Endothelial cell of umbilical vein (primary cell): ENCODE measurements at regions not wholly inside any gene's neighbourhood (a gene's known extent, or its start where the extent isn't known, plus 50 kb on each side); places are given as distances from the start of the nearest gene placed in this dataset.

Experiments used
- BruUV-seq: library from RNA; stranded (reverse); fragments of 400-500 nt; replicated peaks from 2 replicates; lab custom pipeline; 2021; lab: Mats Ljungman, UMichigan
- CTCF ChIA-PET: fragments of 300-600, 350-600 bp; sonication (Branson Sonifier 250); formaldehyde crosslinking; loops from one replicate; lab custom pipeline; 2021; ENCODE audit warnings: antibody characterized with exemption, inconsistent platforms; lab: Charles Lee
- POLR2A ChIA-PET: fragments of 300-600, 350-600 bp; sonication (Branson Sonifier 250); formaldehyde crosslinking; loops from one replicate; lab custom pipeline; 2021; ENCODE audit warnings: antibody characterized with exemption, inconsistent platforms; lab: Charles Lee
- DNase-seq: peaks from one replicate; pipeline ENCODE4 v3.0.0-alpha.2; 2011; ENCODE audit warnings: low read depth, low spot score
- FAIRE-seq: peaks from 2 replicates; lab custom pipeline; 2011; peaks lifted over from hg19 to GRCh38; lab: Jason Lieb, UNC
- H2AFZ ChIP-seq: 2 replicates; pipeline ENCODE4 v1.6.0; 2012; ENCODE audit warnings: low read depth, low read length, control low read depth, inconsistent platforms
- H3K27ac ChIP-seq: 2 replicates; pipeline ENCODE4 v1.5.1; 2011; ENCODE audit warnings: low read depth, mild to moderate bottlenecking, control low read depth, low read length, moderate library complexity; ENCODE audit not compliant: insufficient read depth
- H3K27me3 ChIP-seq, 2 experiments: 2 replicates each; pipeline versions ENCODE4 v1.6.0 to v1.6.1; 2011; ENCODE audit warnings: low read length in 2 of 2, mixed read lengths in 1 of 2; ENCODE audit not compliant: control insufficient read depth in 2 of 2, insufficient read depth in 2 of 2
- H3K36me3 ChIP-seq, 2 experiments: 2 replicates in 1 of 2; 3 replicates in 1 of 2; pipeline ENCODE4 v1.5.1; 2011; ENCODE audit warnings: low read length in 2 of 2, mild to moderate bottlenecking in 1 of 2, moderate library complexity in 1 of 2; ENCODE audit not compliant: control insufficient read depth in 2 of 2, insufficient read depth in 2 of 2; ENCODE audit errors: extremely low read depth in 1 of 2
- H3K4me1 ChIP-seq: 3 replicates; pipeline ENCODE4 v1.5.1; 2011; ENCODE audit warnings: mild to moderate bottlenecking, low read length; ENCODE audit not compliant: control insufficient read depth, insufficient read depth; ENCODE audit errors: extremely low read depth
- H3K4me2 ChIP-seq: 2 replicates; pipeline ENCODE4 v1.6.1; 2011; ENCODE audit warnings: low read length, control low read depth, mixed read lengths; ENCODE audit not compliant: insufficient read depth
- H3K4me3 ChIP-seq, 3 experiments: fragments of 200-600 bp in 1 of 3; sonication (generic), shearing (Covaris generic) in 1 of 3; replicated peaks in 1 of 3; 2 replicates each; pipeline ENCODE4 v1.5.1; 2011 to 2016; ENCODE audit warnings: control low read depth in 3 of 3, low read length in 3 of 3, mild to moderate bottlenecking in 2 of 3, inconsistent platforms in 1 of 3, low read depth in 1 of 3, moderate library complexity in 1 of 3; ENCODE audit not compliant: insufficient read depth in 1 of 3
- H3K79me2 ChIP-seq: 2 replicates; pipeline ENCODE4 v1.6.0; 2012; ENCODE audit warnings: low read length, inconsistent platforms; ENCODE audit not compliant: control insufficient read depth, insufficient read depth
- H3K9ac ChIP-seq: replicated peaks from 2 replicates; pipeline ENCODE3; 2011; ENCODE audit warnings: low read length, control low read depth; ENCODE audit not compliant: insufficient read depth; ENCODE audit errors: extremely low read depth
- H3K9me1 ChIP-seq: replicated peaks from 3 replicates; pipeline ENCODE4 v1.6.0; 2011; ENCODE audit warnings: mild to moderate bottlenecking, low read length; ENCODE audit not compliant: control insufficient read depth, insufficient read depth; ENCODE audit errors: extremely low read depth
- H3K9me3 ChIP-seq: replicated peaks from 2 replicates; pipeline ENCODE4 v1.5.1; 2012; ENCODE audit warnings: low read length, inconsistent platforms; ENCODE audit not compliant: control insufficient read depth, insufficient read depth
- H4K20me1 ChIP-seq: replicated peaks from 2 replicates; pipeline ENCODE3; 2011; ENCODE audit warnings: mild to moderate bottlenecking, low read length; ENCODE audit not compliant: control insufficient read depth, insufficient read depth; ENCODE audit errors: extremely low read depth
- EZH2 ChIP-seq: IDR thresholded peaks from 2 replicates; pipeline ENCODE4 v1.6.1; 2012; ENCODE audit warnings: borderline replicate concordance, low read depth, mild to moderate bottlenecking, moderate library complexity, low read length, inconsistent platforms; ENCODE audit not compliant: severe bottlenecking
- FOS ChIP-seq: IDR thresholded peaks from 2 replicates; pipeline ENCODE4 v1.6.1; 2011; ENCODE audit warnings: mild to moderate bottlenecking, low read length, moderate library complexity, borderline replicate concordance; ENCODE audit not compliant: insufficient read depth
- GATA2 ChIP-seq: IDR thresholded peaks from 2 replicates; pipeline ENCODE4 v1.7.0; 2011; ENCODE audit warnings: low read depth, mild to moderate bottlenecking, moderate library complexity, mixed read lengths, low read length; ENCODE audit not compliant: insufficient read length, insufficient read depth
- JUN ChIP-seq: IDR thresholded peaks from 2 replicates; pipeline ENCODE4 v1.6.1; 2011; ENCODE audit warnings: borderline replicate concordance, low read depth; ENCODE audit not compliant: insufficient read length, insufficient read depth
- MYC ChIP-seq: IDR thresholded peaks from one replicate; pipeline ENCODE4 v1.6.1; 2011; ENCODE audit warnings: mild to moderate bottlenecking, low read depth, low read length
- POLR2A ChIP-seq: IDR thresholded peaks from 2 replicates; pipeline ENCODE4 v1.6.1; 2012; ENCODE audit warnings: low read depth, mild to moderate bottlenecking, control low read depth, low read length
- POLR2AphosphoS5 ChIP-seq: IDR thresholded peaks from 2 replicates; pipeline ENCODE4 v1.6.1; 2012; ENCODE audit warnings: low read depth, mild to moderate bottlenecking, control low read depth, low read length, moderate library complexity; ENCODE audit not compliant: insufficient read depth
- dilution Hi-C: fragments of 300-500 bp; cut with MboI; formaldehyde crosslinking; loops from one replicate; pipeline ENCODE4 v1.15.0; 2019; ENCODE audit warnings: low sequenced_read_pairs; ENCODE audit not compliant: extremely low pct_ligation_motif_present
- intact Hi-C: fragments of 100-400 bp; cut with micrococcal nuclease; formaldehyde crosslinking; loops from one replicate; pipeline ENCODE4 v1.10.0; 2022
- TF ChIP-seq, protein P1 (sequence below): IDR thresholded peaks from 2 replicates; pipeline ENCODE4 v1.6.1; 2011; ENCODE audit not compliant: insufficient read depth, insufficient read length
- TF ChIP-seq, protein P2 (sequence below), 2 donors: IDR thresholded peaks; 1 replicate in 1 of 2; 2 replicates in 1 of 2; pipeline ENCODE4 v1.5.1; 2011; ENCODE audit warnings: low read length in 2 of 2, mild to moderate bottlenecking in 2 of 2, moderate library complexity in 2 of 2, control low read depth in 1 of 2, inconsistent platforms in 1 of 2, low read depth in 1 of 2; ENCODE audit not compliant: insufficient read depth in 1 of 2; ENCODE audit errors: extremely low read depth in 1 of 2

GRCh38 chrX:150005027-150005426, 66.7 kb upstream of the EOLA2 start:
- Histone ChIP-seq H3K9me1 (no peaks in the 10 kb centered on the region), H4K20me1 (no peaks in the 10 kb centered on the region), H3K27me3 (no peaks in the 10 kb centered on the region), H3K9ac (no peak overlapping the region), H2AFZ (no peak overlapping the region), H3K27ac (no peak overlapping the region), H3K4me3 (no peak overlapping the region), H3K4me2 (no peak overlapping the region), H3K9me3 (no peaks in the 10 kb centered on the region), H3K36me3 (no peaks in the 10 kb centered on the region), H3K4me1 (peaks cover 15% of the 10 kb centered on the region), H3K79me2 (no peaks in the 10 kb centered on the region)
- CTCF ChIA-PET, result no interaction called here
- POLR2A ChIA-PET, result no interaction called here
- intact Hi-C loops, result no loop called here
- TF ChIP-seq JUN (no peak), FOS (no peak), EZH2 (no peak), GATA2 (no peak), POLR2A (no peak), POLR2AphosphoS5 (no peak), MYC (no peak)
- TF ChIP-seq, protein P1, sequence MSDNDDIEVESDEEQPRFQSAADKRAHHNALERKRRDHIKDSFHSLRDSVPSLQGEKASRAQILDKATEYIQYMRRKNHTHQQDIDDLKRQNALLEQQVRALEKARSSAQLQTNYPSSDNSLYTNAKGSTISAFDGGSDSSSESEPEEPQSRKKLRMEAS, result no peak
- TF ChIP-seq, protein P2, sequence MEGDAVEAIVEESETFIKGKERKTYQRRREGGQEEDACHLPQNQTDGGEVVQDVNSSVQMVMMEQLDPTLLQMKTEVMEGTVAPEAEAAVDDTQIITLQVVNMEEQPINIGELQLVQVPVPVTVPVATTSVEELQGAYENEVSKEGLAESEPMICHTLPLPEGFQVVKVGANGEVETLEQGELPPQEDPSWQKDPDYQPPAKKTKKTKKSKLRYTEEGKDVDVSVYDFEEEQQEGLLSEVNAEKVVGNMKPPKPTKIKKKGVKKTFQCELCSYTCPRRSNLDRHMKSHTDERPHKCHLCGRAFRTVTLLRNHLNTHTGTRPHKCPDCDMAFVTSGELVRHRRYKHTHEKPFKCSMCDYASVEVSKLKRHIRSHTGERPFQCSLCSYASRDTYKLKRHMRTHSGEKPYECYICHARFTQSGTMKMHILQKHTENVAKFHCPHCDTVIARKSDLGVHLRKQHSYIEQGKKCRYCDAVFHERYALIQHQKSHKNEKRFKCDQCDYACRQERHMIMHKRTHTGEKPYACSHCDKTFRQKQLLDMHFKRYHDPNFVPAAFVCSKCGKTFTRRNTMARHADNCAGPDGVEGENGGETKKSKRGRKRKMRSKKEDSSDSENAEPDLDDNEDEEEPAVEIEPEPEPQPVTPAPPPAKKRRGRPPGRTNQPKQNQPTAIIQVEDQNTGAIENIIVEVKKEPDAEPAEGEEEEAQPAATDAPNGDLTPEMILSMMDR (IDR thresholded peaks at IDR 0.05; ENCODE audit: extremely low read depth in 1 of 2, insufficient read depth in 1 of 2, low read depth in 1 of 2, low read length in 2 of 2), result no peak
- DNase-seq (no peak), FAIRE-seq (no peak)
- no TSS peak for BruUV-seq
- dilution Hi-C loops, result no loop called here
